NCI-H1417 treated with DMSO at 0.1 percent for 48 hours (cell line): ENCODE measurements at regions not wholly inside any gene's neighbourhood (a gene's known extent, or its start where the extent isn't known, plus 50 kb on each side); places are given as distances from the start of the nearest gene placed in this dataset.

Source experiments
- DNase-seq: peaks from one replicate; lab custom pipeline; 2025; lab: John Stamatoyannopoulos, UW

DNA sequence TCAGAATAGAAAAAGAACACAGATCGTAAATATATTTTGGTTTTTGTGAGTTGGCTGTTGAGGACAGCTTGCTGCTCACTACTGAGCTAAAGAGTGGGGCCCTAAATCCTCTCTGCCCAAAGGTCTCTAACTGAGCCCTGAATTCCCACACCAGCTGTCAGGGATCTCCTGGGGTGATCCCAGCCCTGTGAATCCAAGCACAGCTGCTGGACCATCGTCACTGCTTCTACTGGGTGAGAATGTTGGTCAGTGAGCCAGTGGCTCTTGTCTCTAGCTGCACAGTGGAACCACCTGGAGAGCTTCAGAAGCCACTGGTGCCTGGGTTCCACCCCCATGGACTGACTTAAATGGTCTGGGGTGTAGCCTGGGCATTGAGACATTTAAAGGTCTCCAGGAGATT is 90.5 kb upstream of the IL12A start:
- DNase-seq, result no peak

DNA sequence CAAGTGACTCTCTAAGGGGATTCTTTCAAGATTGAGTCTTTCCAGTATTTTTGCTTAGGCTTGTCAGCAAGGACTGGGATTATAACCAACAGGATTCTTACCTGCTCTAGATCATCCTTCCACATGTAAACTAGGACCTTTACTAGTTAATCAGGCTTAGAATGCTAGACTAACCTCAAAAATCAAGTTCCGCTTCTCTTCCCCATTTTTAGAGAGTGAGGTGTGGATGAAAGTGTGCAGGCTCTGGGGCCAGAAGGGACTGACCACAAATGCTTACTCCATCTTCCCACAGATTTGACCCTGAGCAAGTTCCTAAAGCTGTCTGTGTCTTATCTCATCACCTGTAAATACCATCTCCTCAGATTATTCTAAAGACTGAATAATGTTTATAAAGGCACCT is 89.5 kb upstream of the IL12A start:
- no peak for DNase-seq

- DNase-seq, result no peak
Measured at GRCh38 chr3:159902546-159903314, 85.9 kb upstream of the IL12A start.

GRCh38 chr3:159904455-159904854 is 84.2 kb upstream of the IL12A start:
- no peak for DNase-seq

DNA sequence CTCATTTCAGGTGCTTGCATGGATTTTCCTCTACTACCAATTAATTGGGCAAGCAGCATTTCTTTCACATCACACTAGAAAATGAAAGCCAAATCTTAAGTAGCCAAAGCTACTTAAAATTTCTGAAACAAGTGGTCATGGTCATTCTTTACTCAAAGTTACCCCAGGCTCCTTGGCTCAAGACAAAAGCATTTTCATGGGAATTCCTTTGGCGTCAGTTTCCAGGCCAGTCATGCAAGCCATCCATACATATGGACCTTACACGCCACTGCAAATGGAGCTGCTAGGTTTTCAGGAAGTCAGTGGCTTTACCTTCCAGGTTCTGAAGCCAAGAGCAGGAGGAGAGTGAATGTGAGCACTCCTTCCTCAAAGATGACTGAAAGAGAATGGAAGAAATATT is 83.7 kb upstream of the IL12A start:
- no peak for DNase-seq

GRCh38 chr3:159907828-159908227 is 80.8 kb upstream of the IL12A start:
- no peak for DNase-seq

DNA sequence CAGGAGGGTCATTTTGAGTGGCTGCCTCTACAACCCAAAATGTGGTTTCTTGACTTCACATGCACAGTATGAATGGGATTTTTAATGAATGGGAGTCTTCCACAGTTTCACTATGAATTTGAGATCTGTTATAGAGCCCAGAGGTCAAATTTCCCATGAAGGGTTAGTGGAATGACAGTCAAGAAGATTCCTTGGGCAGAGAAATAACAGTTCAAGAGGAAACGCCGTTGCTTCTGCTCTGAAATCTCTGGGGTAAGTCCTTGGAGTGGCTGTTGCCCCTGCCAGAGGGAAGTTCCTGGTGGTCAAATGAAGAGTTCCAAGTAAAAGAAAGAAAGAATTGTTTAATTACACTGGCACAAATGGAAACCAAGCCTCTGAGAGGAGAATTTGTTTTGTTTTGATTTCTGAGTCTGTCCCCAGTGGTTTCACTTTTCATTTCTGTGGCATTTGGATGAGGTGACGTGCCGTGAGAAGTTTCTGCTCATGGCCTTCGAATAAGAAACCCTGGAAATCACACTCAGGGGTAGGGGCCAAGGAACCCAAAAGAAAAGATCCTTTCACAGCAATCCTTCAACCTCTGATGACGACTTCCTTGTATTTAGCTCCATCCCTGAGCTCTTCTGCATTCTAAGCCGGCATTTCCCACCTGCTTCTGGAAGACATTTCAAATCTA is 77.5 kb upstream of the IL12A start:
- no peak for DNase-seq

DNA sequence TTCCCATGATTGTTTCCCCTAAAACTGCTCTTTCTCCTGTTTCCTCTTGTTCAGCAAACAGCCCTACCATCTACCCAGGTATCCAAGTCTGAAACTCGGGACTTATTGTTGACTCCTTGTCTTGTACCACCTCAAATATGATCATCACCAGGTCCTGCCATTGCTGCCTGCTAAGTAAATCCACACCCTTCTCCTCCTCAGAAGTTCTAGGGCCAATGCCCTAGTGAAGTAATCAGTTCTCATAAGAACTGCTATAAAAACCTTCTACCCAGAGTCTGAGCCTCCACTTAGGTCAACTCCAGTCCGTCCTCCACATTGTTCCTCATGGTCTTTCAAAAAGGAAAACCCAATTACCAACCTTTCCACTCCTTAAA is 77.0 kb upstream of the IL12A start:
- DNase-seq, result no peak

DNA sequence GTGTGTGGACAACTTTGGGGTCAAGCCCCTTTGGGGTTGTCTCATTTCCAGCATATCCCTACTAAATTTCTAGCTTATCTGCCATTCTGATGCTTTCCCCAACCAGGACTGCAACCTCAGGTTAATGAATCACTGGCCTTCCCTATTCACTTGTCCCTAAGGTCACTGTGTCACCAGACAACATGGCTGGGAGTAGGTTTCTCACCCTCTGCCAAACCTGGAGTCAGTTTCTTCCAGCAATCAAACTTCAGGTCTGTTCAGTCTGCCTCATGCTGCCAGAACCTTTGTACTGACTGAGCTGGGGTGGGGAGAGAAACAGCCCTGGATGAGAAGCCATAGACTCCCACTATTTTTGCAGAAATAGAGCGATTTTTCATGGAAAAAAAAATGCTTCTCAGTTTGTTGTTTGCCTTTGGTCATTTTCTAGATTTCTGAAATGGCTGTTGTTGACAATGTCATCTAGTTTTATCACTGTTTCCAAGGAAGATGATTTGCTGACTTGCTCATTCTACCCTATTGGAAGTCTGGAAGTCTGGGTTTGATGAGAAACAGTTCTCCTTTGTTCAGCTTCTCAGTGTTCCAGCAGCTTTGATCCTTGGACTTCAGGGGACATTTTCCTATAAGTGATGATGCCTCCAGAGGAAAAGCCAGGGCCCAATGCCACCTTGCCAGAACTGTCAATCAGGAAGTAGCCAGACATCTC is 74.8 kb upstream of the IL12A start:
- no peak for DNase-seq

GRCh38 chr3:159914426-159914825 is 74.2 kb upstream of the IL12A start:
- no peak for DNase-seq

GRCh38 chr3:159916052-159916451 is 72.6 kb upstream of the IL12A start:
- DNase-seq, result no peak

GRCh38 chr3:159917141-159917540 is 71.5 kb upstream of the IL12A start:
- no peak for DNase-seq

- no peak for DNase-seq
Measured at GRCh38 chr3:159919873-159920272, 68.8 kb upstream of the IL12A start.

- DNase-seq, result no peak
Measured at GRCh38 chr3:159922193-159922840, 66.3 kb upstream of the IL12A start.

GRCh38 chr3:159922861-159923312 is 65.7 kb upstream of the IL12A start:
- no peak for DNase-seq

- DNase-seq, result no peak
Measured at GRCh38 chr3:159923336-159923735, 65.3 kb upstream of the IL12A start.

DNA sequence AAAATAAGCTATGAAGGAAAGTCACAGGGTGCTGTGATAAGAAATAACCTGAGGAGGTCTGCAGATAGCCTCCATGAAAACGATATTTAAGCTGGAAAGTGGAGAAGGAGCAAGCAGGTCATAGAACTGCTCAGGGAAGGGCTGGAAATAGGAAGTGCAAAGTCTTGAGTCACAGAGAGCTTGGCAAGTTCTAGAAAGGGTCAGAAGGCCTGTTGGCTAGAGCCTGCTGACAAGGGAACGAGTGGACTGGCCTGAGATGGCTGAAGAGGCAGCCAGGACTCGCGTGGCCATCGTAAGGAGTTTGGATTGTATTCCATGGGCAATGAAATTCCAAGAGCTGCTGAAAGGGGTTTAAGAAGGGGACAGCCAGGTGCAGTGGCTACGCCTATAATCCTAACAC is 64.7 kb upstream of the IL12A start:
- no peak for DNase-seq

DNA sequence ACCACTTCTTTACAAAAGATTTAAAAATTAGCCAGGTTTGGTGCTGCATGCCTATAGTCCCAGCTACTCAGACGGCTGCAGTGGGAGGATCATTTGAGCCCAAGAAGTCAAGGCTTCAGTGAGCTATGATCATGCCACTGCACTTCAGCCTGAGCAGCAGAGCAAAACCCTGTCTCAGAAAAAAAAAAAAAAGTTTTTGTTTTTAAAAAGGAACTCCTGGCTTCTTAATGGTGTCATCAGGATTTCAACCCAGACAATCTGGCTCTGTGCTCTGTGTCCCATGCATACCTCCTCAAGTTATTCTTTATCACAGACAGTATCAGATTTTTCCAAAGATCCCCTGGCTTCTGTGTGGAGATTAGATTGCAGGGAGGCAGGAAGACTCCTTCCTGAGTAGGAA is 64.2 kb upstream of the IL12A start:
- no peak for DNase-seq

GRCh38 chr3:159925248-159925647 is 63.4 kb upstream of the IL12A start:
- no peak for DNase-seq

GRCh38 chr3:159926573-159926972 is 62.1 kb upstream of the IL12A start:
- no peak for DNase-seq

GRCh38 chr3:159928071-159928491 is 60.6 kb upstream of the IL12A start:
- DNase-seq, result no peak

- no peak for DNase-seq
Measured at GRCh38 chr3:159928666-159929065, 60.0 kb upstream of the IL12A start.
